ENCODE measurements at regions not wholly inside any gene's neighbourhood (a gene's known extent, or its start where the extent isn't known, plus 50 kb on each side); places are given as distances from the start of the nearest gene placed in this dataset.

DNA sequence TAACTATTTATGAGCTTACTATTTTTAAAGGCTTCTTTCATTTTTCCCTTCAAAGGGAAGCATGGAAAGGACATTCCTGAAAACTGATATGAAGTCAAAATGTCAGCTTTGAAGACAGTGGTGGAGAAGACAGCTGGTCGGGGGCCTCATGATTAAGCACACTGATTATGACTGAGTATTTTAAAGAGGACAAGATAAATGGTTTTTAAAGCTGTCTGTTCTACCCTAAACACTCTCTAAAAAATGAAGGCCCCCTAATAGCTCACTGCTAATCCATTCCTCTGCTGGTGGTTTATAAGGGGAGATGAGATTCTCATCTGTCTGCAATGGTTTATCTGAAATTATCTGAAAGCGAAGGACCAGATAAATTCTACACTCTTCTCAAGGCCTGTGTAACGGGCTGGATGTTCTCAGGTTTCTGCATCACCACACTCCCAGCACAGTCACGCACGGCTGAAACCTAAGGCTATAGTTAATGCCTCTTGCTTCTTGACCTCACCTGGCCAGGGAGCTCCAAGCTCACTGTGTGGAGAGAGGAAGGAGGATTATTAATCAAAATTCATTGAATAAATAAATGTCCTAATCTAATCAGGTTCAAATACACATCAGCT, 86.9 kb upstream of the DOCK9 start:
- H3K9ac ChIP-seq (ENCODE audit: low read length) = no peak overlapping the region
- RAD21 ChIA-PET (ENCODE audit: low non-redundant PET in 1 of 2, low total read pairs in 2 of 2, uncharacterized antibody in 2 of 2, unreplicated experiment in 2 of 2) = no interaction called here
- peaks cover 20 to 39% of the 10 kb centered on the region in 2 experiments for H3K4me1 ChIP-seq (ENCODE audit: control insufficient read depth in 1 of 2, insufficient read depth in 2 of 2, low read length in 2 of 2)
- DNase-seq (ENCODE audit: low read depth, low spot score) (no peak), ATAC-seq (no peak)
- CTCF ChIA-PET = no interaction called here
- intact Hi-C loops (cut with micrococcal nuclease) = no loop called here
- TF ChIP-seq FOSL1 (IDR thresholded peaks at IDR 0.05; ENCODE audit: low read depth) (no peak), YY1 (IDR thresholded peaks at IDR 0.05; ENCODE audit: extremely low read depth, insufficient replicate concordance, low read depth, low read length) (no peak), EZH2phosphoT487 (IDR thresholded peaks at IDR 0.05; ENCODE audit: borderline replicate concordance) (no peak), SP1 (IDR thresholded peaks at IDR 0.05; ENCODE audit: low read depth) (no peak), CEBPB (IDR thresholded peaks at IDR 0.05; ENCODE audit: low read depth) (no peak), ELF1 (IDR thresholded peaks at IDR 0.05; ENCODE audit: borderline replicate concordance, low read depth) (no peak), EZH2 (IDR thresholded peaks at IDR 0.05) (no peak), POLR2AphosphoS5 (IDR thresholded peaks at IDR 0.05; ENCODE audit: low read depth, low read length) (no peak), POLR2A (IDR thresholded peaks at IDR 0.05; ENCODE audit: borderline replicate concordance, extremely low read depth, insufficient read depth, insufficient read length) (no peak)
- TF ChIP-seq, protein P1, sequence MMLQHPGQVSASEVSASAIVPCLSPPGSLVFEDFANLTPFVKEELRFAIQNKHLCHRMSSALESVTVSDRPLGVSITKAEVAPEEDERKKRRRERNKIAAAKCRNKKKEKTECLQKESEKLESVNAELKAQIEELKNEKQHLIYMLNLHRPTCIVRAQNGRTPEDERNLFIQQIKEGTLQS (IDR thresholded peaks at IDR 0.05) = no peak
- POLR2A ChIA-PET = no interaction called here
- H3K27me3 ChIP-seq (ENCODE audit: insufficient read depth, low read length) = no peaks in the 10 kb centered on the region
- H2AFZ ChIP-seq (ENCODE audit: low read depth, low read length, poor library complexity, severe bottlenecking) = no peak overlapping the region
- H3K27ac ChIP-seq (ENCODE audit: low read depth, low read length) = no peak overlapping the region
- H3K36me3 ChIP-seq (ENCODE audit: control insufficient read depth in 1 of 2, insufficient read depth in 2 of 2, low read length in 2 of 2) = no peaks in the 10 kb centered on the region; a peak in 1 of 4 replicates
- no peak overlapping the region for H3K4me2 ChIP-seq (ENCODE audit: low read length)
- no peak overlapping the region for H3K4me3 ChIP-seq (replicated peaks in 1 of 2; ENCODE audit: low read depth in 1 of 2, low read length in 2 of 2)
- H3K79me2 ChIP-seq (ENCODE audit: insufficient read depth, low read length) = peaks cover 8% of the 10 kb centered on the region
- H4K20me1 ChIP-seq (ENCODE audit: insufficient read depth) = no peaks in the 10 kb centered on the region
- BruUV-seq (replicated peaks) = no TSS peak
- peaks cover 0 to 4% of the 10 kb centered on the region in 2 experiments; a peak in 1 of 4 replicates for H3K9me3 ChIP-seq (ENCODE audit: control insufficient read depth in 1 of 2, insufficient read depth in 1 of 2, low read depth in 1 of 2, low read length in 2 of 2)
- no peaks in the 10 kb centered on the region for H3K9me2 ChIP-seq (ENCODE audit: insufficient read depth)

All from HCT116 (cell line).